ENCODE measurements at regions not wholly inside any gene's neighbourhood (a gene's known extent, or its start where the extent isn't known, plus 50 kb on each side); places are given as distances from the start of the nearest gene placed in this dataset.

- H3K4me3 ChIP-seq (ENCODE audit: low read depth, poor library complexity, severe bottlenecking) = no peak overlapping the region
- intact Hi-C loops (cut with DNase I; ENCODE audit: low total_unique reads) = no loop called here
- no peak for DNase-seq (ENCODE audit: low spot score in 2 of 2)
- TF ChIP-seq POLR2A (IDR thresholded peaks at IDR 0.05) = no peak
- TF ChIP-seq CTCF (IDR thresholded peaks at IDR 0.05) = no peak
- WGBS, 2 donors = 74 to 79% methylated on average over 5 of the region's 5 CpGs
Measured at GRCh38 chr9:78468974-78469576, 172.2 kb downstream of the PSAT1 start.

- TF ChIP-seq CTCF (IDR thresholded peaks at IDR 0.05) = no peak
- no peak for TF ChIP-seq POLR2A (IDR thresholded peaks at IDR 0.05)
- DNase-seq (ENCODE audit: low spot score in 2 of 2) = no peak
- intact Hi-C loops (cut with DNase I; ENCODE audit: low total_unique reads) = no loop called here
- no peak overlapping the region for H3K4me3 ChIP-seq (ENCODE audit: low read depth, poor library complexity, severe bottlenecking)
Measured at GRCh38 chr9:78470216-78470615, 173.3 kb downstream of the PSAT1 start.

- no peak for TF ChIP-seq CTCF (IDR thresholded peaks at IDR 0.05)
- no peak for TF ChIP-seq POLR2A (IDR thresholded peaks at IDR 0.05)
- WGBS, 2 donors = 65 to 78% methylated on average over 5 of the region's 5 CpGs
- no peak overlapping the region for H3K4me3 ChIP-seq (ENCODE audit: low read depth, poor library complexity, severe bottlenecking)
- no peak for DNase-seq (ENCODE audit: low spot score in 2 of 2)
- intact Hi-C loops (cut with DNase I; ENCODE audit: low total_unique reads) = no loop called here
Measured at GRCh38 chr9:78470741-78471140, 173.8 kb downstream of the PSAT1 start.

GRCh38 chr9:78472111-78472510 lies 175.2 kb downstream of the PSAT1 start:
- intact Hi-C loops (cut with DNase I; ENCODE audit: low total_unique reads) = no loop called here
- TF ChIP-seq POLR2A (IDR thresholded peaks at IDR 0.05) (no peak), CTCF (IDR thresholded peaks at IDR 0.05) (no peak)
- no peak overlapping the region for H3K4me3 ChIP-seq (ENCODE audit: low read depth, poor library complexity, severe bottlenecking)
- no peak for DNase-seq (ENCODE audit: low spot score in 2 of 2)
- 75 to 86% methylated on average over 3 of the region's 3 CpGs for WGBS, 2 donors

- intact Hi-C loops (cut with DNase I; ENCODE audit: low total_unique reads) = no loop called here
- no peak for TF ChIP-seq CTCF (IDR thresholded peaks at IDR 0.05)
- no peak for TF ChIP-seq POLR2A (IDR thresholded peaks at IDR 0.05)
- no peak overlapping the region for H3K4me3 ChIP-seq (ENCODE audit: low read depth, poor library complexity, severe bottlenecking)
- no peak for DNase-seq (ENCODE audit: low spot score in 2 of 2)
Measured at GRCh38 chr9:78479441-78479840, 182.5 kb downstream of the PSAT1 start.

- no peak for DNase-seq (ENCODE audit: low spot score in 2 of 2)
- intact Hi-C loops (cut with DNase I; ENCODE audit: low total_unique reads) = no loop called here
- no peak overlapping the region for H3K4me3 ChIP-seq (ENCODE audit: low read depth, poor library complexity, severe bottlenecking)
- TF ChIP-seq CTCF (IDR thresholded peaks at IDR 0.05) = no peak
- no peak for TF ChIP-seq POLR2A (IDR thresholded peaks at IDR 0.05)
- 73 to 79% methylated on average over 2 of the region's 2 CpGs for WGBS, 2 donors
Measured at GRCh38 chr9:78486661-78487060, 189.7 kb downstream of the PSAT1 start.
